Glutamatergic neuron (in vitro differentiated cells): ENCODE measurements at regions not wholly inside any gene's neighbourhood (a gene's known extent, or its start where the extent isn't known, plus 50 kb on each side); places are given as distances from the start of the nearest gene placed in this dataset.

ENCODE experiments used
- DNase-seq: peaks from one replicate; pipeline ENCODE4 v3.0.0; 2022
- H3K27ac Mint-ChIP-seq: one replicate; pipeline ENCODE4 v1.8.0; 2020; ENCODE audit warnings: mild to moderate bottlenecking, mixed read lengths, inconsistent platforms; ENCODE audit not compliant: unreplicated experiment
- H3K27me3 Mint-ChIP-seq: one replicate; pipeline ENCODE4 v1.8.0; 2020; ENCODE audit warnings: mild to moderate bottlenecking, moderate library complexity, mixed read lengths, inconsistent platforms; ENCODE audit not compliant: unreplicated experiment
- H3K36me3 Mint-ChIP-seq: one replicate; pipeline ENCODE4 v1.8.0; 2020; ENCODE audit warnings: mild to moderate bottlenecking, mixed read lengths, inconsistent platforms; ENCODE audit not compliant: unreplicated experiment
- H3K4me1 Mint-ChIP-seq: one replicate; pipeline ENCODE4 v1.8.0; 2020; ENCODE audit warnings: mild to moderate bottlenecking, low read depth, mixed read lengths, inconsistent platforms; ENCODE audit not compliant: unreplicated experiment
- H3K4me3 Mint-ChIP-seq: one replicate; pipeline ENCODE4 v1.8.0; 2020; ENCODE audit warnings: mild to moderate bottlenecking, mixed read lengths, inconsistent platforms; ENCODE audit not compliant: unreplicated experiment
- H3K9me3 Mint-ChIP-seq: one replicate; pipeline ENCODE4 v1.8.0; 2020; ENCODE audit warnings: mild to moderate bottlenecking, moderate library complexity, mixed read lengths, inconsistent platforms; ENCODE audit not compliant: unreplicated experiment
- TF ChIP-seq, protein P1 (sequence below): fragments of 200-600 bp; sonication (generic); IDR thresholded peaks from one replicate; pipeline ENCODE4 v1.5.0; 2021; ENCODE audit not compliant: partially characterized antibody, unreplicated experiment

DNA sequence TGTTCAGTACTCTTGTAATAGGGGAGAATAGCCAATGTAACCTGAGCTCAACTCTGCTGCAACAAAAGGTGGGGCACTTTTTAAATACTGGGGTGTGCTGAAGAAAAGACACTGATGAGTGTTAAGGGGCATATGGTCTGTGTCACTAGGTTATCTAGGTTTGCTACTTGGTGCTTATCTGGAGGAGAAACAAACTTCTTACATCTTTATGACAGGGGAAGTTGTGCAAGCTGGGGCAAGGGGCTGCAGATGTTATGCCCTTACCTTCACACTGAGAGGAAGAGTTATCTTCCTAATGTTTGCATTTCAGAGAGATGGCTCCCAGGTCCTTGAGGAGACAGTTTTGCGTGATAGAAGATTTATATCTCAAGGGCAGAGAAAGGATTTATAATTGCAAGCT, 90.9 kb upstream of the PKP2 start:
- Mint-ChIP-seq H3K4me1 (no peaks in the 10 kb centered on the region), H3K27me3 (peaks cover 2% of the 10 kb centered on the region), H3K36me3 (no peaks in the 10 kb centered on the region), H3K4me3 (no peak overlapping the region), H3K9me3 (peaks cover 2% of the 10 kb centered on the region), H3K27ac (no peak overlapping the region)
- TF ChIP-seq, protein P1, sequence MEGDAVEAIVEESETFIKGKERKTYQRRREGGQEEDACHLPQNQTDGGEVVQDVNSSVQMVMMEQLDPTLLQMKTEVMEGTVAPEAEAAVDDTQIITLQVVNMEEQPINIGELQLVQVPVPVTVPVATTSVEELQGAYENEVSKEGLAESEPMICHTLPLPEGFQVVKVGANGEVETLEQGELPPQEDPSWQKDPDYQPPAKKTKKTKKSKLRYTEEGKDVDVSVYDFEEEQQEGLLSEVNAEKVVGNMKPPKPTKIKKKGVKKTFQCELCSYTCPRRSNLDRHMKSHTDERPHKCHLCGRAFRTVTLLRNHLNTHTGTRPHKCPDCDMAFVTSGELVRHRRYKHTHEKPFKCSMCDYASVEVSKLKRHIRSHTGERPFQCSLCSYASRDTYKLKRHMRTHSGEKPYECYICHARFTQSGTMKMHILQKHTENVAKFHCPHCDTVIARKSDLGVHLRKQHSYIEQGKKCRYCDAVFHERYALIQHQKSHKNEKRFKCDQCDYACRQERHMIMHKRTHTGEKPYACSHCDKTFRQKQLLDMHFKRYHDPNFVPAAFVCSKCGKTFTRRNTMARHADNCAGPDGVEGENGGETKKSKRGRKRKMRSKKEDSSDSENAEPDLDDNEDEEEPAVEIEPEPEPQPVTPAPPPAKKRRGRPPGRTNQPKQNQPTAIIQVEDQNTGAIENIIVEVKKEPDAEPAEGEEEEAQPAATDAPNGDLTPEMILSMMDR: no peak
- no peak for DNase-seq

DNA sequence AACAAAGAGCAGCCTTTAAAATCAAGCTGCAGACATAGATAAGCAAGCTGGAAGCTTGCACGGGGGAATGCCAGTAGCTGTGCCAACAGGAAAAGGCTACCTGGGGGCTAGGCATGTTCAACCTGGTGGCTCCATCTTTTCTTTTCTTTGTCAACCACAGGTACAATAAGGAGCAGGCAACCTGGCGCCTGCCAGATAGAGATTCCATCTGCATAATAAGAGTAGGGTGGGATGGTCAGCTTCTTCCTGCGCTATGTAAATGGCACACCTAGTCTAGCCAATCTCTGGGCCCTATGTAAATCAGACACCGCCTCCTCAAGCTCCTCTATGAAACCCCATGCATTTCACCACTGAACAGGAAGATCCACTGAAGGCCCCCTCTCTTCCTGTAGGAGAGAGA, 87.4 kb upstream of the PKP2 start:
- H3K4me3 Mint-ChIP-seq: no peak overlapping the region
- TF ChIP-seq, protein P1: no peak
- H3K27ac Mint-ChIP-seq: no peak overlapping the region
- H3K27me3 Mint-ChIP-seq: peaks cover 2% of the 10 kb centered on the region
- H3K4me1 Mint-ChIP-seq: no peaks in the 10 kb centered on the region
- peaks cover 2% of the 10 kb centered on the region for H3K9me3 Mint-ChIP-seq
- no peaks in the 10 kb centered on the region for H3K36me3 Mint-ChIP-seq
- DNase-seq: no peak

DNA sequence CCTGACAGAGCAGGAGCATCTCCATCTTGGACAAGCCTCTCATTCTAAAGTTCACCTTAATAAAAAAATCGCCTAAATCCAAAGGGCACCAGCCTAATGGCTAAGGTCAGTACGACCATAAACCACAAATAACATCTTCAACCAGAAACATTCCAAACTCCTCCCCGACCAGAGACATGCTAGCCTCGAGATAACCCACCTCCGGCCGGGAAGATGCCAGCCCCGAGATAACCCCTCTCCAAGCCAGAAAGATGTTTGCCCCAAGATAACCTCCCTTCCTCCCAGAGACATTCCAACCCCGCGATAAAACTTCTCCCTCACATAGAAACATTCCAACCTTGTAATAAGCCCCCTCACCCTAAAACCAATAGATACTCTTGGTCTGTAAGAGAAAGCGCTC, 86.8 kb upstream of the PKP2 start:
- H3K27ac Mint-ChIP-seq: no peak overlapping the region
- peaks cover 2% of the 10 kb centered on the region for H3K27me3 Mint-ChIP-seq
- peaks cover 2% of the 10 kb centered on the region for H3K9me3 Mint-ChIP-seq

DNA sequence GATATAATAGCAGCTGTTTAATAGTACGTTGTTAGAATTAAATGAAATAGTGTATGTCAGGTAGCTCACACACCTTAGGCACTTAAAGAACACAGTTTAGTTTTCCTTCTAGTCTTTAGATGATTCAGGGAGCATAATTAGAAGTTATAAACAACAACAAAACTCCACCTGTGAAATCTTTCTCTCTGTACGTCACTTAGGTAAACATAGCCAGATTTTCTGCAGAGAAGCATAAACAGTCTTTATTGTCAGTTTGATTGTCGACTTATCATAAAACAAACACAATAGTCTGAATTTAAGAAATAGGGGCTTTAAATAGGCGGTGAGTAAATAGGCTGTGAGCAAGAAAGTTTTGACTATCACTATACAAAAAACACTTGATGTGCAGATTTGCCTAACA, 84.6 kb upstream of the PKP2 start:
- TF ChIP-seq, protein P1: no peak
- DNase-seq: no peak
- Mint-ChIP-seq H3K4me1 (no peaks in the 10 kb centered on the region), H3K9me3 (peaks cover 2% of the 10 kb centered on the region), H3K27ac (no peak overlapping the region), H3K27me3 (peaks cover 2% of the 10 kb centered on the region), H3K4me3 (no peak overlapping the region), H3K36me3 (no peaks in the 10 kb centered on the region)

More for the DNA sequence above, 86.8 kb upstream of the PKP2 start:
- Mint-ChIP-seq H3K4me1 (no peaks in the 10 kb centered on the region), H3K36me3 (no peaks in the 10 kb centered on the region), H3K4me3 (no peak overlapping the region)
- TF ChIP-seq, protein P1: no peak
- no peak for DNase-seq

DNA sequence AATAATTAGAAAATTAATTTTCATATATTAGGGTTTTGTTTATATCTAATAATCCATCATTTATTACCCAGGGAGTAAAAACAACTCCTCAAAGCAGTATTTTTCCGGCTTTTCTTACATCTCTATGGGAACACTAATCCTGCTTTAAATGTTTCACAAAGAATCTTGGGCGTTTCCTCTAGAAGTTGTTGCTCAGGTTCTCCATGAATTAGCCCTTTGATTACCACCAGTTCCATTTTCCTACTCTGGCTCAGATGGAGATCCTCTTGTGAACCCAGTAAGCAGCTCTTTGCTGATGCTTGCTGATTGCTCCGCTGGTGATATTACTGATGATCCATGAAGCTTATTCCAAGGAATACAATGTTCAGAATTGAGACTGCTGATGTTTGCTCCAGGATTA, 78.5 kb upstream of the PKP2 start:
- Mint-ChIP-seq H3K36me3 (no peaks in the 10 kb centered on the region), H3K27me3 (peaks cover 2% of the 10 kb centered on the region), H3K9me3 (no peaks in the 10 kb centered on the region), H3K27ac (no peak overlapping the region), H3K4me1 (no peaks in the 10 kb centered on the region), H3K4me3 (no peak overlapping the region)
- TF ChIP-seq, protein P1: no peak
- no peak for DNase-seq
